ENCODE measurements at regions not wholly inside any gene's neighbourhood (a gene's known extent, or its start where the extent isn't known, plus 50 kb on each side); places are given as distances from the start of the nearest gene placed in this dataset. TPM values are rescaled to one million over a fixed set of nuclear protein-coding genes. Genes with fewer than 3 reads are reported as not detected.

Small RNAs in the stretch of these regions (small RNA-seq; reads per million reads assigned to genes)
- not detected for gene AC022441.3 (ENCODE audit: low replicate concordance)
- gene RNU6-1296P (ENCODE audit: low replicate concordance), result not detected
- not detected for gene RNU6-480P (ENCODE audit: low replicate concordance)

Measured in temporal lobe (tissue), 1 donor.